Right renal cortex interstitium (tissue), 3 donors: ENCODE measurements at regions not wholly inside any gene's neighbourhood (a gene's known extent, or its start where the extent isn't known, plus 50 kb on each side); places are given as distances from the start of the nearest gene placed in this dataset.

Source experiments
- DNase-seq, 3 donors: peaks; one replicate each; pipeline ENCODE4 v3.0.0-alpha.2; 2013; ENCODE audit warnings: low read depth in 3 of 3, low spot score in 2 of 3

GRCh38 chr14:81829447-81829846 is 295.8 kb upstream of the SEL1L start:
- DNase-seq = no peak

- no peak for DNase-seq
Measured at GRCh38 chr14:81831128-81831820, 297.6 kb upstream of the SEL1L start.

GRCh38 chr14:81834308-81834707 is 300.7 kb upstream of the SEL1L start:
- no peak for DNase-seq

- no peak for DNase-seq
Measured at GRCh38 chr14:81837304-81837703, 303.7 kb upstream of the SEL1L start.

GRCh38 chr14:81839056-81839455 is 305.4 kb upstream of the SEL1L start:
- no peak for DNase-seq

GRCh38 chr14:81841346-81841745 is 307.7 kb upstream of the SEL1L start:
- no peak for DNase-seq

- no peak for DNase-seq
Measured at GRCh38 chr14:81849714-81850113, 316.1 kb upstream of the SEL1L start.

- DNase-seq = no peak
Measured at GRCh38 chr14:81855007-81855406, 321.4 kb upstream of the SEL1L start.

GRCh38 chr14:81859046-81859445 is 325.4 kb upstream of the SEL1L start:
- DNase-seq = no peak

GRCh38 chr14:81868172-81868571 is 334.5 kb upstream of the SEL1L start:
- DNase-seq = no peak

GRCh38 chr14:81871706-81872105 is 338.1 kb upstream of the SEL1L start:
- DNase-seq = no peak

- no peak for DNase-seq
Measured at GRCh38 chr14:81884382-81884781, 350.7 kb upstream of the SEL1L start.

GRCh38 chr14:81886588-81886987 is 352.9 kb upstream of the SEL1L start:
- DNase-seq = no peak

- no peak for DNase-seq
Measured at GRCh38 chr14:81889529-81889928, 355.9 kb upstream of the SEL1L start.

GRCh38 chr14:81890020-81890419 is 356.4 kb upstream of the SEL1L start:
- DNase-seq = no peak

GRCh38 chr14:81903477-81903876 is 369.8 kb upstream of the SEL1L start:
- no peak for DNase-seq

- DNase-seq = no peak
Measured at GRCh38 chr14:81927070-81927469, 393.4 kb upstream of the SEL1L start.

- no peak for DNase-seq
Measured at GRCh38 chr14:81931828-81932227, 398.2 kb upstream of the SEL1L start.

- no peak for DNase-seq
Measured at GRCh38 chr14:81936348-81936747, 402.7 kb upstream of the SEL1L start.

GRCh38 chr14:81936902-81937301 is 403.2 kb upstream of the SEL1L start:
- no peak for DNase-seq

- no peak for DNase-seq
Measured at GRCh38 chr14:81938341-81938740, 404.7 kb upstream of the SEL1L start.

GRCh38 chr14:81940651-81941050 is 407.0 kb upstream of the SEL1L start:
- DNase-seq = no peak

- no peak for DNase-seq
Measured at GRCh38 chr14:81942071-81942470, 408.4 kb upstream of the SEL1L start.
